Vagina (tissue), 2 donors: ENCODE measurements at regions not wholly inside any gene's neighbourhood (a gene's known extent, or its start where the extent isn't known, plus 50 kb on each side); places are given as distances from the start of the nearest gene placed in this dataset.

Experiments
- DNase-seq, 2 donors: peaks; one replicate each; pipeline ENCODE4 v3.0.0-alpha.2; 2017; ENCODE audit errors: extremely low spot score in 2 of 2
- H3K27ac ChIP-seq: fragments of 200-600 bp; sonication (generic); one replicate; pipeline ENCODE4 v1.5.1; 2019
- H3K27me3 ChIP-seq: fragments of 200-600 bp; sonication (generic); one replicate; pipeline ENCODE4 v1.5.1; 2019
- H3K36me3 ChIP-seq, 2 donors: fragments of 200-600 bp; sonication (generic); one replicate each; pipeline ENCODE4 v1.5.1; 2017 to 2019
- H3K4me1 ChIP-seq: fragments of 200-600 bp; sonication (generic); one replicate; pipeline ENCODE4 v1.5.1; 2019
- H3K4me3 ChIP-seq, 2 donors: fragments of 200-600 bp; sonication (generic); 1 replicate in 1 of 2; 2 replicates in 1 of 2; pipeline ENCODE4 v1.5.1; 2016 to 2019
- H3K9me3 ChIP-seq: fragments of 200-600 bp; sonication (generic); one replicate; pipeline ENCODE4 v1.5.1; 2019
- POLR2A ChIP-seq, 2 donors: fragments of 450-650 bp; IDR thresholded peaks; one replicate each; pipeline ENCODE4 v1.6.1; 2017; ENCODE audit warnings: antibody characterized with exemption in 2 of 2, mild to moderate bottlenecking in 2 of 2, moderate library complexity in 2 of 2
- POLR2AphosphoS5 ChIP-seq, 2 donors: sonication (generic); formaldehyde crosslinking; IDR thresholded peaks; one replicate each; pipeline ENCODE4 v1.9.0; 2017; ENCODE audit warnings: antibody characterized with exemption in 2 of 2, mild to moderate bottlenecking in 2 of 2, low read depth in 1 of 2; ENCODE audit not compliant: insufficient read depth in 1 of 2
- intact Hi-C: fragments of 100-400 bp; cut with DNase I; formaldehyde crosslinking; loops from one replicate; pipeline ENCODE4 v1.15.1; 2023
- TF ChIP-seq, protein P1 (sequence below), 3 experiments: fragments of 450-650 bp in 2 of 3; fragments of 200-600 bp in 1 of 3; sonication (generic) in 1 of 3; IDR thresholded peaks; one replicate each; pipeline ENCODE4 v1.5.1; 2017 to 2019; ENCODE audit warnings: antibody characterized with exemption in 3 of 3, mild to moderate bottlenecking in 2 of 3, moderate library complexity in 2 of 3

DNA sequence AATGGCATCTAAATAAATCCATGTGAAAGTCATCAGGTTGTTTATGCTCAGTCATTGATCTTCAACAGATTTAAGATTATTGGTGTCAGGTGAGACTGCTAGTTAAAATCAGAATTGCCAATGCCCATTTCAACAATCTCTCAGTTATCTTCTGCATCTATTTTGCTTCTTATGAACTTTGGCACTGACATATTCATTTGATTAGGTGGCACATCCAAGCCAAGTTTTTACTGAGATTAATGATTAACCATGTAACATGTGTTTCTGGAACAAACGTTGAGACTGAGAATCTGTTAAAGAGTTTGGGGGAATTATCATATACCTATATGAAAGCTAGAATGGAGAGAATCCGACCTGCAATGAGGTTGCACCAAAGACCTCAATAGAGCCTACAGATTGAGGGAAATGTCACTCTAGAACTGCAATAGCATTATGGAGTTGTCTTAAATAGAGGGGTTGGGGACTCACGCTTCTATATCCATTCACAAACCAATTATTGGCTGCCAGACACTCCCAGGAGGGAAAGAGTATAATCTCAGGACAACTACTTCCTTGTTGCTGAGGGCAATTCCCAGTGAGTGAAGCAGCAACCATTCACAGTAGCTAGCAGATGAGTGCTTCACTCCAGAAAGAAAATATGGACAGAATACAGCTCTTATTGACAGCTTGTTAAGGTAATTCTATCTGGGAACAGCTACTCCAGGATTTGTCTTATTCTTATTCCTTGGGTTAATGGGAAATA is 891.3 kb downstream of the SQOR start:
- intact Hi-C loops, result no loop called here
- H3K9me3 ChIP-seq, result no peaks in the 10 kb centered on the region
- no peak overlapping the region for H3K4me3 ChIP-seq
- no peaks in the 10 kb centered on the region for H3K36me3 ChIP-seq
- TF ChIP-seq POLR2AphosphoS5 (IDR thresholded peaks at IDR 0.05; ENCODE audit: insufficient read depth in 1 of 2, low read depth in 1 of 2) (no peak), POLR2A (IDR thresholded peaks at IDR 0.05) (no peak)
- TF ChIP-seq, protein P1, sequence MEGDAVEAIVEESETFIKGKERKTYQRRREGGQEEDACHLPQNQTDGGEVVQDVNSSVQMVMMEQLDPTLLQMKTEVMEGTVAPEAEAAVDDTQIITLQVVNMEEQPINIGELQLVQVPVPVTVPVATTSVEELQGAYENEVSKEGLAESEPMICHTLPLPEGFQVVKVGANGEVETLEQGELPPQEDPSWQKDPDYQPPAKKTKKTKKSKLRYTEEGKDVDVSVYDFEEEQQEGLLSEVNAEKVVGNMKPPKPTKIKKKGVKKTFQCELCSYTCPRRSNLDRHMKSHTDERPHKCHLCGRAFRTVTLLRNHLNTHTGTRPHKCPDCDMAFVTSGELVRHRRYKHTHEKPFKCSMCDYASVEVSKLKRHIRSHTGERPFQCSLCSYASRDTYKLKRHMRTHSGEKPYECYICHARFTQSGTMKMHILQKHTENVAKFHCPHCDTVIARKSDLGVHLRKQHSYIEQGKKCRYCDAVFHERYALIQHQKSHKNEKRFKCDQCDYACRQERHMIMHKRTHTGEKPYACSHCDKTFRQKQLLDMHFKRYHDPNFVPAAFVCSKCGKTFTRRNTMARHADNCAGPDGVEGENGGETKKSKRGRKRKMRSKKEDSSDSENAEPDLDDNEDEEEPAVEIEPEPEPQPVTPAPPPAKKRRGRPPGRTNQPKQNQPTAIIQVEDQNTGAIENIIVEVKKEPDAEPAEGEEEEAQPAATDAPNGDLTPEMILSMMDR (IDR thresholded peaks at IDR 0.05), result no peak
- no peaks in the 10 kb centered on the region for H3K27me3 ChIP-seq
- no peak overlapping the region for H3K27ac ChIP-seq
- no peak for DNase-seq
- no peaks in the 10 kb centered on the region for H3K4me1 ChIP-seq

DNA sequence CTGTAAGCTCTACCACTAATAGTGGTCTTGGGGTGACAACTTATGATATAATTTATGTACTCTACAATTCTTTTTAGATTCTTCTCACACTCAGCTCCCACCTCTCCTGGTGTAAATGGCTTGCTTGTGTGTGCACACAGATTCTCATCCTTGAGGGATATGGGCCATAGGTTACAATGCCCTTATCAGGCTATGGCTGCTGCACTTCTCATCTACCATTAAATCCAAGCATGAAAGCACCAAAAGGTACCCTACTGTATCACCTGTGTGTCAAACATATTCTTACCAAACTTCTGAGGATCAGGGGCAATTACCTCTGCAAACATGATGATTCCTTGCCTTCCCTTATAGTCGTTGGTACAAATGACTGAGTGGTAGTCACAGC is 891.9 kb downstream of the SQOR start:
- H3K27ac ChIP-seq, result no peak overlapping the region
- H3K4me3 ChIP-seq, result no peak overlapping the region
- no peaks in the 10 kb centered on the region for H3K36me3 ChIP-seq
- no peaks in the 10 kb centered on the region for H3K27me3 ChIP-seq
- DNase-seq, result no peak
- no peaks in the 10 kb centered on the region for H3K9me3 ChIP-seq
- intact Hi-C loops, result no loop called here
- H3K4me1 ChIP-seq, result no peaks in the 10 kb centered on the region
- TF ChIP-seq, protein P1 (IDR thresholded peaks at IDR 0.05), result no peak
- TF ChIP-seq POLR2A (IDR thresholded peaks at IDR 0.05) (no peak), POLR2AphosphoS5 (IDR thresholded peaks at IDR 0.05; ENCODE audit: insufficient read depth in 1 of 2, low read depth in 1 of 2) (no peak)

DNA sequence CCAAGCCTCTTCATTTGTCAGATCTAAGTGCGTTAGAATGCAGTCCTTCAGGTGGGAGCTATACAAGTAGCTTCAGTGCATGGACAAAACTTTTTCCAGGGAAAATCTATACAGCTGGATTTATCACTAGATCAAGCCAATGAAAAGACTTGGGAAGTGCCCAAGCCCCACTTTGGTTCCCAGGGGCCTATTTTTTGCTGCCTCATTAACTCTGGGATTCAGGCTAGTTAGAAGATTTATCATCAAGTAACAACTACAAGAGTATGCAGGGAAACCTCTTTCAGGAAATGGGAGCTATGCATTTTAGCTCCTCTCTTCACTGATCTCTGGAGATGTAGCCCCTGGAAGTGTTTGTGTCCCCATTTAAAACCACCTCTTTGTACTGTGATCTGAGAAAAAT is 908.8 kb downstream of the SQOR start:
- Histone ChIP-seq H3K9me3 (no peaks in the 10 kb centered on the region), H3K36me3 (no peaks in the 10 kb centered on the region), H3K27ac (no peak overlapping the region), H3K27me3 (no peaks in the 10 kb centered on the region), H3K4me1 (no peaks in the 10 kb centered on the region), H3K4me3 (no peak overlapping the region)
- TF ChIP-seq POLR2AphosphoS5 (IDR thresholded peaks at IDR 0.05; ENCODE audit: insufficient read depth in 1 of 2, low read depth in 1 of 2) (no peak), POLR2A (IDR thresholded peaks at IDR 0.05) (no peak)
- TF ChIP-seq, protein P1 (IDR thresholded peaks at IDR 0.05), result no peak
- DNase-seq, result no peak
- intact Hi-C loops, result no loop called here

DNA sequence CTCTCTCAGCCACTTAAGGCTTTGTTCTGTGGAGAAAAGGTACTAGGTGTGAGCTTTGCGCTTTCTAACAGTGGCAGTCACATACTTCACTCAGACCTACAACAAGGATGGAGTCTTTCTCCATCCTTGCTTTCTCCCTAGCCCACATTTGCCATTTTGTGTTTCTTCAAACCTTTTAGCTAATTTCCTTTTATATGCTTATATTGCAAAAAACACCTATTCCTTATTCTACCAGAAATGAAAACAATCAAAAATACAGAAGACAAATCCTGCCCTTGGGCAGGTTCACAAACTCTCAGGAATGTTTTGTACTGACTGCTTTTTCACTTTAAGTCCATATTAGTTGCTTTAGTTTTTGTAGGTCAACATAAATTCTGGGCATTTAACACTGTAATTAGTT is 914.2 kb downstream of the SQOR start:
- TF ChIP-seq, protein P1 (IDR thresholded peaks at IDR 0.05), result no peak
- no peak for TF ChIP-seq POLR2AphosphoS5 (IDR thresholded peaks at IDR 0.05; ENCODE audit: insufficient read depth in 1 of 2, low read depth in 1 of 2)
- Histone ChIP-seq H3K4me3 (no peak overlapping the region), H3K4me1 (no peaks in the 10 kb centered on the region), H3K9me3 (no peaks in the 10 kb centered on the region), H3K27ac (no peak overlapping the region), H3K27me3 (no peaks in the 10 kb centered on the region), H3K36me3 (no peaks in the 10 kb centered on the region)
- no peak for DNase-seq
- intact Hi-C loops, result no loop called here

DNA sequence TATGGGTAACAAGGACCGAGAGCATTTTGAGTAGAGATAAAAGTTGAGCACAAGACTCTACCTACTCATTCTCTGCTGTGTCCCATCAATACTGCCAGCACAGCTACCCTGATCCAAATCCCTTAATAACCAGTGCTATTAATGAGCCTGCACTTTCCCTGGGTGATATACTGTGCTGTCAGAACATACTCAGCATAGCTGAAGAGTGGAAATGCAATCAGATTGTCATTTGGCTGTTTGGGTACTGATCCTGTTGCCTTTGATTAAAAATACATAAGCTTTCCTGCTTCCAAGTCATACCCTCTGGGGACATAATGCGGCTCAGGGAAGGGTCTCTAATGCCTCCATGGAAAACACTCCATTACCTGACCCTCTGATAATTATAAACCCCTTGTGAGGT is 917.5 kb downstream of the SQOR start:
- H3K9me3 ChIP-seq, result no peaks in the 10 kb centered on the region
- TF ChIP-seq POLR2A (IDR thresholded peaks at IDR 0.05) (no peak), POLR2AphosphoS5 (IDR thresholded peaks at IDR 0.05; ENCODE audit: insufficient read depth in 1 of 2, low read depth in 1 of 2) (no peak)
- TF ChIP-seq, protein P1 (IDR thresholded peaks at IDR 0.05), result no peak
- H3K27me3 ChIP-seq, result no peaks in the 10 kb centered on the region
- no peak overlapping the region for H3K4me3 ChIP-seq
- DNase-seq, result no peak
- intact Hi-C loops, result no loop called here
- no peaks in the 10 kb centered on the region for H3K4me1 ChIP-seq
- H3K36me3 ChIP-seq, result no peaks in the 10 kb centered on the region
- no peak overlapping the region for H3K27ac ChIP-seq
